ENCODE measurements at regions not wholly inside any gene's neighbourhood (a gene's known extent, or its start where the extent isn't known, plus 50 kb on each side); places are given as distances from the start of the nearest gene placed in this dataset.

- peak overlapping the region; percentile 84 for H3K4me2 ChIP-seq (ENCODE audit: insufficient read depth, low read length)
- H3K27ac ChIP-seq (ENCODE audit: extremely low read depth, low read depth, low read length), result no peak overlapping the region
- H3K79me2 ChIP-seq (ENCODE audit: control insufficient read depth, insufficient read depth, low read length), result no peaks in the 10 kb centered on the region
- no peak overlapping the region for H3K9ac ChIP-seq (ENCODE audit: insufficient read depth in 1 of 2, low read depth in 2 of 2, low read length in 2 of 2)
- H4K20me1 ChIP-seq (replicated peaks; ENCODE audit: control insufficient read depth, insufficient read depth, low read length), result no peaks in the 10 kb centered on the region
- H3K9me1 ChIP-seq (ENCODE audit: control insufficient read depth, insufficient read depth, low read length), result no peaks in the 10 kb centered on the region
- intact Hi-C loops (cut with micrococcal nuclease) (no loop called here), in situ Hi-C loops (cut with MboI) (no loop called here)
- DNase-seq (ENCODE audit: extremely low read depth in 1 of 4, low spot score in 3 of 4), result peak; percentile 30 to 52 (median 36)
- FAIRE-seq, result peak; percentile 82
- ATAC-seq, result peak; percentile 72
- peak overlapping the region; percentile 23 for H3K4me3 ChIP-seq
- no TSS peak for BruUV-seq (replicated peaks)
- peaks cover 30 to 45% of the 10 kb centered on the region in 2 experiments for H3K27me3 ChIP-seq (ENCODE audit: control insufficient read depth in 2 of 2, insufficient read depth in 2 of 2, low read length in 2 of 2)
- H3K9me3 ChIP-seq (replicated peaks; ENCODE audit: control insufficient read depth, insufficient read depth, low read depth, low read length), result no peaks in the 10 kb centered on the region; the same call in 1 of the 2 replicates
- CTCF ChIA-PET (ENCODE audit: low intra/inter-chr PET ratio), result interaction anchor here (0.6 kb wide), 1 partner anchor 645 kb away, joined by 4 read pairs; no protein-coding TSS in a partner anchor
- H3K4me1 ChIP-seq (replicated peaks in 1 of 2; ENCODE audit: control insufficient read depth in 2 of 2, insufficient read depth in 2 of 2, low read length in 2 of 2), result peaks cover 0 to 5% of the 10 kb centered on the region in 2 experiments; a peak in 2 of 5 replicates
- POLR2A ChIA-PET, result no interaction called here
- H2AFZ ChIP-seq (ENCODE audit: low read depth, low read length), result peak overlapping the region; percentile 80
- 3% methylated on average over 39 of the region's 39 CpGs for WGBS (ENCODE audit: insufficient coverage, low coverage, missing lambda C conversion rate)
- H3K36me3 ChIP-seq (ENCODE audit: control insufficient read depth, insufficient read depth, low read length), result no peaks in the 10 kb centered on the region
- TF ChIP-seq ZBTB12 (CRISPR knock-in tag; IDR thresholded peaks at IDR 0.05) (peak; percentile 87), RBM39 (optimal IDR thresholded peaks at IDR 0.05; ENCODE audit: low read depth, low read length) (no peak), MAFF (IDR thresholded peaks at IDR 0.05; ENCODE audit: low read length) (no peak), RB1 (IDR thresholded peaks at IDR 0.05; ENCODE audit: low read depth) (no peak), DIDO1 (tag; IDR thresholded peaks at IDR 0.05; ENCODE audit: low read depth) (peak; percentile 70; the same call in 1 of the 2 replicates), CREBBP (IDR thresholded peaks at IDR 0.05; ENCODE audit: low read depth, low read length) (no peak), FOXJ3 (CRISPR knock-in tag; IDR thresholded peaks at IDR 0.05) (no peak), ETS1 (conservative IDR thresholded peaks at IDR 0.05; ENCODE audit: control insufficient read depth, low read depth, low read length) (no peak), FOXA3 (CRISPR knock-in tag; conservative IDR thresholded peaks at IDR 0.05 in 1 of 2, IDR thresholded peaks at IDR 0.05 in 1 of 2) (no peak), OTX1 (CRISPR knock-in tag; IDR thresholded peaks at IDR 0.05) (no peak), ZNF655 (CRISPR knock-in tag; IDR thresholded peaks at IDR 0.05) (no peak), TGIF2 (CRISPR knock-in tag; IDR thresholded peaks at IDR 0.05) (no peak), CXXC5 (CRISPR knock-in tag; IDR thresholded peaks at IDR 0.05) (0 out of 2 replicates have a peak, but pooled peaks have one; percentile 34), ZBTB1 (CRISPR knock-in tag; IDR thresholded peaks at IDR 0.05; ENCODE audit: borderline replicate concordance, low read depth) (no peak)
Measured at GRCh38 chr6:167467793-167468431, 143.0 kb downstream of the TTLL2 start.
